HCEC 1CT (cell line): ENCODE measurements at regions not wholly inside any gene's neighbourhood (a gene's known extent, or its start where the extent isn't known, plus 50 kb on each side); places are given as distances from the start of the nearest gene placed in this dataset.
"Not testable (repeated sequence)": the region's sequence is repeated elsewhere in the genome, so short reads cannot be mapped to it uniquely, and the experiment has no call there.

ENCODE experiments used
- DNase-seq: peaks from one replicate; pipeline ENCODE4 v3.0.0-alpha.2; 2017

- DNase-seq = peak; percentile 44
Observed at GRCh38 chr13:59391696-59392095, 772.0 kb downstream of the DIAPH3 start.

GRCh38 chr13:59392328-59392727, 771.4 kb downstream of the DIAPH3 start:
- DNase-seq = no peak

DNA sequence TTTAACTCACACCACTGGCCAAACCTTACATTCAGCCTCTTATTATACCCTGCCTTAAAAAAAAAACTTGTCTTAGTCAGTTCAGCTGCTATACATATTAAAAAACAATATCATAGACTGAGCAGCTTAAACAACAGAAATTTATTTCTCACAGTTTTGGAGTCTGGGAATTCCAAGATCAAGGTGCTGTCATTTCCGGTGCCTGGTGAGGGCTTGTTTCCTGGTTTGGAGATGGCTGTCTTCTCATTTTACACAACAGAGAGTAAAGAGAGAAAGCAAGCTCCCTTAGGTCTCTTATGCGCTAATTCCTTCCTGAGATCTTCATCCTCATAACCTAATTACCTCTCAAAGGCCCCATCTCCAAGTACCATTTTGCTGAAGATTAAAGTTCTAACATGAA, 769.2 kb downstream of the DIAPH3 start:
- DNase-seq = no peak

- no peak for DNase-seq
Observed at GRCh38 chr13:59398127-59398526, 765.6 kb downstream of the DIAPH3 start.

GRCh38 chr13:59398661-59399060, 765.1 kb downstream of the DIAPH3 start:
- no peak for DNase-seq

- no peak for DNase-seq
Observed at GRCh38 chr13:59399513-59399912, 764.2 kb downstream of the DIAPH3 start.

DNA sequence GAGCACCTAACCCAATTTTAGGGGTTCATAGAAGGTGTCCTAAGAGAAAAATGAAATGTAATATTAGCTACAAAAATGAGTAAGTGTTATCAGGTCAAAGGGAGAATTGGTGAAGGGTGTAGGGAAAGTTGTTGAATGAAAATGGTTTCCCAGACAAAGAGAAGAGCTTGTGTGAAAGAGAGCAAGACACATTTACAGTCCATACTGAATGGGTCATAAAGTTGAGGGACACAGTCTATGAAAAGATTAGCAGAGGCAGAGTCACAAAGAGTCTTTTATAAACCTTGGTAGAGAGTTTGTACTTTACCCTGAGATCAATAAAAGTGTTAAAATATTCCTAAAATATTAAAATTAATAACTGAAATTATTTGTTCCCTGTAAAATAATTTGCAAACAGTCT, 759.4 kb downstream of the DIAPH3 start:
- DNase-seq = no peak

DNA sequence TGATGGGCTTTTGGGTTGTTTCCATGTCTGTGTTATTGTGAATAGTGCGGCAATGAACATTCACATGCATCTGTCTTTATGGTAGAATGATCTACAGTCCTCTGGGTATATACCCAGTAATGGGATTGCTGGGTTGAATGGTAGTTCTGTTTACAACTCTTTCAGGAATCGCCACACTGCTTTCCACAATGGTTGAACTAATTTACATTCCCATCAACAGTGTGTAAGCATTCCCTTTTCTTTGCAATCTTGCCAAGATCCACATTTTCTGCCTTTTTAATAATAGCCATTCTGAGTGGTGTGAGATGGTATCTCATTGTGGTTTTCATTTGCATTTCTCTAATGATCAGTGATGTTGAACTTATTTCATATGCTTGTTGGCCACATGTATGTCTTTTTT, 756.5 kb downstream of the DIAPH3 start:
- DNase-seq = not testable (repeated sequence)

DNA sequence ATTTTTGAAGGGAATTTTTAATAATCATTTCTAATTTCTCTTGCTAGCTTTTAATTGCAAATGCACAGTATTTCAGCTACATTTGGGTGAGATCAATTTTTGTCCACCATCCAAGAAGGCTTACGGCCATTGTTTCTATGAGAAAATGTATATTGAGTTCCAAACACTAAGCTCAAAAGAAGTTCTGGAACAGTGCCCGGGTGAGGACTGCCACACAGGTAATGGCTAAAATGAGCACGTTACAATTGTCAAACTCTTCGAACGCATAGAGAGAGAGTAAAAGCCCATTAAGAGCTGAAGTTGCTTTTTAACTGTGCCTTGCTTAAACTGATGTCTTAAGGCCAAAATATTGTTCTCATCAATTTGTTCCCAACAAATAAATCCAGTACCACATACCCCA, 755.0 kb downstream of the DIAPH3 start:
- no peak for DNase-seq

DNA sequence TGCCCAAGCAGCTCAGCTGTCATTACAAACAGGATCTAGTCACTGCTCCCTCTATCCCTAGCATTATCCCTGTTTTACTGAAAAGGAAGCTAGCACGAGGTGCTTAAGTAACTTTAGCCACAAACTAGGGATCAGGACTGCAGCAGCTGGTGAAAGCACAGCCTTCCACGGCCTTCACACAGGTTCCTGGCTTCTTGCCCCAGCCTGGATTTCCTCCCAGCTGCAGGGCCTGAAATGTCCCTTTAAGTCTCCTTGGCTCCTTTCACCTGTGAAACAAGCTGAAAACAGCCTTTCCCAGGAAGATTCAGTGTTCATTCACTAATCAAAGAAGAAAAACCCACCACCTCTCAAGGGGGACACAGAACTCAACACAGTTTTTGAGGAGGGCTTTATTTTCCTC, 754.5 kb downstream of the DIAPH3 start:
- DNase-seq = no peak

GRCh38 chr13:59409634-59410200, 754.0 kb downstream of the DIAPH3 start:
- no peak for DNase-seq

GRCh38 chr13:59413126-59413525, 750.6 kb downstream of the DIAPH3 start:
- no peak for DNase-seq

DNA sequence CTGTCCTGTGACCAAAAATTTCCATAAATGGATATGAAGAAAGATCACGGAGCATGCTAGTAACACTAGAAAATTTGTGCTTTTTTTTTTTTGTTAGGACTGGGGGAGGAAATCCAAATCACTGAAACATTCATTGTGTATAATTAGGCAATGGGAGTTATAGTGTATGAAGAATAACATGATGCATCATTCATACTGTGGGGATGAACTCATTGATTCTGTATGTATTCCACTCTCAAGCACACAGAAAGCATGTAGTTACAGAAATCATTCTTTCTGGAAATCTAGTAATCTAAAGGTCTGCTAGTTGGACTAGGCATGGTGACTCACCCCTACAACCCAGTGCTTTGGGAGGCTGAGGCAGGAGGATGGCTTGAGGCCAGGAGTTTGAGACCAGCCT, 749.7 kb downstream of the DIAPH3 start:
- DNase-seq = no peak

- no peak for DNase-seq
Observed at GRCh38 chr13:59415498-59415897, 748.2 kb downstream of the DIAPH3 start.

DNA sequence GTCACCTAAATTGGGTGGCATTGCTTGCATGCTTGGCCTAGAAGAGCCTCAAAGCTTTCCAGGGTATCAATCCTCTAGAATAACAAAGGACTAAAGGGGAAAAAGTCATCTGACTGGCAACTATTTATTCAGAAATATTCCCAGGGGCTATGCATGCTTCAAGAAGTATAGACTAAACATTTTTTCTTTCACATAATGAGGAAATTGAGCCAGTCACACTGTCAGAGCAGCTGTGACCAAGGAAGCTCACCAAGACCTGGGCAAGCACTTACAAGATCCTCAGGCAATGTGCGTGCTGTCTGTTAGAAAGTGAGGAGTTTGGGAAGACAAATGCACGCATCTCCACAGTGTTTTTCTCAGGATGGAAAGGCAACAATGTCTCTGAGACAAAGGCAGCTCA, 747.2 kb downstream of the DIAPH3 start:
- no peak for DNase-seq

- no peak for DNase-seq
Observed at GRCh38 chr13:59422646-59423045, 741.1 kb downstream of the DIAPH3 start.

- DNase-seq = no peak
Observed at GRCh38 chr13:59423708-59424340, 739.9 kb downstream of the DIAPH3 start.

DNA sequence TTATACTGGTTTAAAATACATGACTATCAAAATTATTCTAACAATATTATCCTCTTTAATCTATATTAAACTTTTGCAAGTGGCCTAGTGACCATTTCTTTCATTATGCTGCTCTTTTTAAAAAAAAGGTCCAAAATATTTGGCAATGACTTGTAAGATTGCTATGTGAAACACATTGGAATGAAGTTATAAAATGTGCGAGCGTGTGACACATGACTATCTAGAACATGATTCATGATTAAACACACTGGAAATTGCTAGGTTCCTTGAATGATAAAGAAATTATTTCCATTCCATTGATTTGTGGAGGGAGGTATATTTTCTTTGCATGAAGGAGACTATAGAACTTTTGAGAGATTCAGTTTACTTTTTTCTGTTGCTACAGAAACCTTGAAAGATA, 739.1 kb downstream of the DIAPH3 start:
- DNase-seq = peak; percentile 6

- peak; percentile 10 for DNase-seq
Observed at GRCh38 chr13:59425211-59425741, 738.5 kb downstream of the DIAPH3 start.

DNA sequence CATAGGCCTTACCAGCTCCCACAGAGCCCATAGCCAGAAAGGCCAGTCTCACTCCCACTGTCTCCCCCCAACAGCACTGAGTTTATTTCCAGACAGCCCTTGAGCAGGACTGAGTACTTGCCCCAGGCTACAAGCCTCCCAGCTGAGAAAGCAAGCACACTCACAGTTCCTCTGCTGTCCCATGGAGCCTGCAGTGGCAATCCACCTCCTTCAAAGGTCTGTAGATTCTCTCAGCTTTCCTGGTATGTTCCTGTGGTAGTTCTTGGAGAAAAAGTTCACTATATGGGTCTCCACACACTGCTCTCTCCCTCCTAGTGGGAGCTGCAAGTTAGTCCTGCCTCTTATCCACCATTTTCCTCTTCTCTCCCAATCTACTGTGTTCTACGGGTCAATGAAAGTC, 728.7 kb downstream of the DIAPH3 start:
- no peak for DNase-seq

DNA sequence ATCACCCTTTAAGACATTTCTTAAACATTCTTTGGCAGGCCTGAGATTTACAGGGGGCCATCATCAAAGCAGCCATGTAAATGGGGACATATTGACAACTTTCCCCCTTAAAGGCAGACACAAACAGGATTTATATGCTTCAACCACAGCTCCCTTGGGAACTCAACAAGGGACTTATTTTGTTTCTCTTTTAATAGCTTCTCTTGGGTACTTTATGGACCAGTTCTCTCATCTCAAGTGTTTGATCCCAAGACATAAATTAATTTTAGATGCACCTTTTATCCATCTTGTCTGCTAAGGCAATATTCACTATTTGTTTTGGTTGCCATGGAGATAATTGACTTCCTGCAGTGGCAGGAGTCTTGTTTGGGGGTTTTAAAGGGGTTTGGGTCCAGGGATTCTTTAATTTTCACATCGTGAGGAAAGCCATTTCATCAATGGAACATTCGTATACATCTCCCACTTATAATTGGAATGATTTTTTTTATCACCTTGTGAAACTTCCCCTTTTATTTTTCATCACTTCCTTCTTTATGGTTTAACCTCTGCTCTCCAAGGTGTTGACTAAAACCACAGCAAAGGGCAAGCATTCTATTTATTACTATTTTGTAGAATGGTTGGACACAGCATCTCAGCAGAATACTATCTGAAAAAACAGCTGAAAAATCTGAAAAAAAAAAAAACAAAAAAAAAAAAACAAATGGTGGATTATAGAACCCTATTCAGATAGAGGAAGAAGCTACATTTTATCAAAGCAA, 726.0 kb downstream of the DIAPH3 start:
- no peak for DNase-seq

DNA sequence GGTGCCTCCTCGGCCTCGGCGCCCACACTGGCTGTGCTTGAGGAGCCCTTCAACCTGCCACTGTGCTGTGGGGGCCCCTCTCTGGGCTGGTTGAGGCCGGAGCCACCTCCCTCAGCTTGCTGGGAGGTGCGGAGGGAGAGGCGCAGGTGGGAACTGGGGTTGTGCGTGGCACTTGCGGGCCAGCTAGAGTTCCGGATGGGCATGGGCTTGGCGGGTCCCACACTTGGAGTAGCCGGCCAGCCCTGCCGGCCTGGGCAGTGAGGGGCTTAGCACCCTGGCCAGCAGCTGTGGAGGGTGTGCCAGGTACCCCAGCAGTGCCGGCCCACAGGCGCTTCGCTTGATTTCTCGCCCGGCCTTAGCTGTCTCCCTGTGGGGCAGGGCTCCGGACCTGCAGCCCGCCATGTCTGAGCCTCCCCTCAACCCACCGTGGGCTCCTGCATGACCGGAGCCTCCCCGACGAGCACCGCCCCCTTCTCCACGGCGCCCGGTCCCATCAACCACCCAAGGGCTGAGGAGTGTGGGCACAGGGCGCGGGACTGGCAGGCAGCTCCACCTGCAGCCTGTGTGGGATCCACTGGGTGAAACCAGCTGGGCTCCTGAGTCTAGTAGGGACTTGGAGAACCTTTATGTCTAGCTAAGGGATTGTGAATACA, 723.8 kb downstream of the DIAPH3 start:
- no peak for DNase-seq

DNA sequence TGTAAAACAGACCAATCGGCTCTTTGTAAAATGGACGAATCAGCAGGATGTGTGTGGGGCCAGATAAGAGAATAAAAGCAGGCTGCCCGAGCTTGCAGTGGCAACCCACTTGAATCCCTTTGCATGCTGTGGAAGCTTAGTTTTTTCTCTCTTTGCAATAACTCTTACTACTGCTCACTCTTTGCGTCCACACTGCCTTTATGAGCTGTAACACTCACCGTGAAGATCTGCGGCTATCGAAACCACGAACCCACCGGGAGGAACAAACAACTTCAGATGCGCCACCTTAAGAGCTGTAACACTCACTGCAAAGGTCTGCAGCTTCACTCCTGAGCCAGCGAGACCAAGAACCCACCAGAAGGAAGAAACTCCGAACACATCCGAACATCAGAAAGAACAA, 722.7 kb downstream of the DIAPH3 start:
- not testable (repeated sequence) for DNase-seq
